ENCODE measurements at regions not wholly inside any gene's neighbourhood (a gene's known extent, or its start where the extent isn't known, plus 50 kb on each side); places are given as distances from the start of the nearest gene placed in this dataset.

DNA sequence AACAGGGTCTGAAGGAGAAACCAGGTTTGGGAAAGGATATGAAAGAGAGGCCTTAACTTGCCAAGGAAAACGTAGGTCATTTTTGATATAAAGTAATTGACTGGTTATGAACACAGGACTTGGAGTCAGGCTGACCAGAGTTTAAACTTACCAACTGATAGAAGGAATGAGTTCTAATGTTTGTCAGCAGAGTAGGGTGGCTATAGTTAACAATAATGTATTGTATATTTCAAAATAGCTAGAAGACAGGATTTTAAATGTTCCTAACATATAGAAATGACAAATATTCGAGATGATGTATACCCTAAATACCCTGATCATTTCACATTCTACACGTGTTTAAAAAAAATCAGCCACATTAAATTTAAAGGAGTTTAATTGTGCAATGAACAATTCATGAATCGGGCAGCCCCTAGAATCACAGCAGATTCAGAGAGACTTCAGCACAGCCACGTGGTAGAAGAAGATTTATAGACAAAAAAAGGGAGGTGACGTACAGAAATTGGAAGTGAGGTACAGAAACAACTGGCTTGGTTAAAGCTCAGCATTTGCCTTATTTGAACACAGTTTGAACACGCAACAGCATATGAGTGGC lies 52.5 kb upstream of the PLEKHG7 start:
- DNase-seq (ENCODE audit: low read depth), result no peak

DNA sequence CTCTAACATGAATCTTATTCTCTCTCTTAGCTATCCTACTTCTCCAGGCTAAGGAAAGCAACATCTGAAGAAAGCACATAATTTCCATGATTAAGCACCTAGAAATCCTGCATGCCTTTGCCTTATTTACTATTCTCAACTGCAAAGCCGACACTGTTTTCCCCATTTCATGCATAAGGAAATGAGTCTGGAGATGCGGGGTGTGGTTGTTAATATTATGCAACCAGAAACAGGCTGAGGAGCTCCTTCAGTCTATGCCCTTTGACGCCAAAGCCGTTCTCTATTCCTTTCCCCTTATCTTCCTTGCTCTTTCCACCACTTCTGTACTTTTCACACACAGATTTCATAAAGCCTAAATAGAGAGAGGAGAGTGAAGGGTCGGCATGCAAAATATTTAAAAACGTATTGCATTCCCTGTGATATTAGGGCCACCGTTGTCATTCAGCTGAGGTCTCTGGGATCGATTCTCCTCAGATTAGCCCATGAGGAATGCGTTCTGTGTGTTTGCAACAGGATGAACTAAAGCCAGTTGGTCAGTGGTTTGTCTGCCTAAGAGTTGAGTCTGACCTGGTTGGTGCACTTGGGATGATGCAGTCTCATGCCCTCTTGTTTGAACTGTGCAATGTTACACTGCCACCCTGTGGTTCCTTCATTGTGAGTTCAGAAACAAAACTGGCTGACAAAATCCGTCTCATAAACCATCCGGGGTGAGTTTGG lies 53.1 kb upstream of the PLEKHG7 start:
- DNase-seq (ENCODE audit: low read depth), result peak; percentile 49

DNA sequence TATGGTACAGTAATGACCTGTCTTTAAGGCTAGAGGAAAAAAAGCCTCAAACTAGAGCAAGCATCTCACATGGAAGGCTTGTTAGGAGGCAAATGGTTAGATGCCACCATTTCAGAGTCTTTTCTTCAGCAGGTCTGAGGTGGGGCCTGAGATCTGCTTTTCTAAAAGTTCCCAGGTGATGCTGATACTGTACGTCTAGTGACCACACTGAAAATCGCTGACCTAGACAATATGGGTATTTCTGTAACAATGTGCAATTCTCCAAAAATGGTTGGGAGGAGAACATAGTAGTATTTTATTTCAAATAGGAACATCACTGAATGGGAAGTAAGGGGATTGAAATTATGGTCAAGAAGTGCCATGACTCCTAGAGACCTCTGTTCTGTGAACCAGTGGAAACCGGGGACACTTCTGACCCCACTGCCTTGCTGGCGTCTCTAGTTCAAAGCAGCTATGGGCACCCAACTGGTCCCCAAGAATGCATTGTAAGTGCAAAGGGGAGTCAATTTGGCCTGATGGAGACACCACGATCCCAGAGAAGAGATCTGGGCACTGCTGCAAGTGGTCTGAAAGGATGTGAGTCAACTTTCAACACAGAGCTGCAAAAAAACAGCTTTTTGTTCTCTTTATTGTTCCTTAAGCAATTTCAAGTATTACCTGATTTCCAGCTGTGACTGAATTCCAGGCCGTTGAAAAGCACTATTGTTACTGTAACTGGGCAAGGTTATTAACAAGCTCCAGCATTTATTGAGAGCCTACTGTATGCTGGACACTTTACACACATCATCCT lies 54.4 kb upstream of the PLEKHG7 start:
- no peak for DNase-seq (ENCODE audit: low read depth)

DNA sequence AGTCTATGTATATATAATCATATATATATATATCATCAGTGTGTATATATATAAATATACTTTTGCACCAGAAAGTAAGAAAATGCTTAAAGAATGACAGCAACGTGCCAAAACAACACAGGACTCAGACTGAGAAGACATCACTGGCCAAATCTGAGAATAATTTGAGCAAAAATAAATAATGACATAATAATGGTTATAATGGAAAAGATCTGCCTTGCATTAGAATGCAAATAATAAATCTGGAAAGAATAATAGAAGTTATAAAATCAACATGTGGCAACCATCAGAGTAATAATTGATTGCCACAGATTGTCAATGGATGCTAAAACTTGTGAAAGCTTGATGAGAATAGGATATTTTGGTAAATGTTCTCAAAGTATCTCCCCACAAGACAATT lies 61.5 kb upstream of the PLEKHG7 start:
- no peak for DNase-seq (ENCODE audit: low read depth)

DNA sequence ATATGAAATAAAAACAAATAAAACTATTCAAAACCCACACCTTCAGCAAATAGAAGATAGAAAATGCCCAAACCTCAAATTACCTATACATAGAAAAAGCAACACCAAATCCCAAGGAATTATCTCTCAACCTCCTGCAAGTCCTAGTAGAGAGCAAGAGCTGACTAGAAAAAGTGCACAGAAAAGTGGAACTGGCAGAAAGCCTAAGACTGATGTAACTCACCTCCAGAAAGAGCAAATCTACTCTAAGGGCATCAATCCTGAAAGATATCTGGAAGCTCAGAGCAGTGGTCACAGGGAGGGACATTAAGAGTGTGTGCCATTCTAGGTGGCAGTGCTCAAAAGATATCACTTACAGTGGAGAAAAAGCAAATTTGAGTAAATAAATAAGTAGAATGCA lies 62.1 kb upstream of the PLEKHG7 start:
- DNase-seq (ENCODE audit: low read depth), result no peak

DNA sequence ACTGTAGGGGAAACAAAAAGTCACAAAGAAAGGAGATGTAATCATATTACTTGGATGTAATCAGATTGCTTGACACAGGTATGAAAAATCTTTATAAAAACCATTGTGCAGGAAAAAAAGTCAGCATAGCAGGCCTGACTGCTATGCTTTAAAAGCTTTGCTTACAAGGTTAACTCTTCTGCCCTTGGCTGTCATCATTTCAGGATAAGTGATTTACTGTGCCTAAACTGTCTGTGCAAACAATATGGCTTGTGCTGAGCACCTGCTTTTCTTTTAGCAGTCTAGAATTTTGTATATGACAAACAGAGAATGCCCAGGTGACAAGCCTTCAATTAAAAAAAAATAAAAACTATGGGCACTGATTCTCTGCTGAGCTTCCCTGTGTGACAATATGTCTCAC lies 63.8 kb upstream of the PLEKHG7 start:
- DNase-seq (ENCODE audit: low read depth), result no peak

DNA sequence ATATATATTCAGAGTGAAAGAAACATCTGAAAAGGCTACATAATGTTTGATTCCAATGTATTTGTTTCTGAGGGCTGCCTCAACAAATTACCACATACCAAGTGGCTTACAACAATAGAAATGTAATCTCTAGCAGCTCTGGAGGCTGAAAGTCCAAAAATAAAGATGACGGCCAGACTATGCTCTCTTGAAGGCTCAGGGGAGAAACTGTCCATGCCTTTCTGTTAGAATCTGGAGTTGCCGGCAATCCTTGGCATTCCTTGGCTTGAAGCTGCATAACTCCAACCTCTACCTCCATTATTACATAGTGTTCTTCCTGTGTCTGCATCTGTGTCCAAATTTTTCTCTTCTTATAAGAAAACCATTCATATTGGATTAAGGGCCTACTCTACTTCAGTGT lies 68.1 kb upstream of the PLEKHG7 start:
- no peak for DNase-seq (ENCODE audit: low read depth)

DNA sequence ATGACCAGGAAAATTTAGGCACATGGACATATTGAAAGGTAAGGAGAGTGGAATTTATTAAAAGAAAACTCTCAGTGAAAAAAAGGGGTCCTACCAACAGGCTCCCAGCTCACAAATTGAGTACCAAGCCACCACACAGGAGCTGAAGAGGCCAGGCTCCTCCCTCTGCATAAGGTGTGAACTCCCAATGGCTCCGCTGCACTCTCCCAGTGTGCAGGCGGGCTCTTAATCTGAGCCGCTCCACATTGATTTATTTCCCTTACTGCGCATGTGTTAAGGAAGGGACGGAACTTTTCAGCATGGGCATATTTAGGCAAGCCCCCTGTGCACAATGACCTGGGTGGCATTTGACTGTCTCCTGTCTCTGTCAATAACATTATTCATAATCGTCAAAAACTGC lies 68.6 kb upstream of the PLEKHG7 start:
- DNase-seq (ENCODE audit: low read depth), result no peak

DNA sequence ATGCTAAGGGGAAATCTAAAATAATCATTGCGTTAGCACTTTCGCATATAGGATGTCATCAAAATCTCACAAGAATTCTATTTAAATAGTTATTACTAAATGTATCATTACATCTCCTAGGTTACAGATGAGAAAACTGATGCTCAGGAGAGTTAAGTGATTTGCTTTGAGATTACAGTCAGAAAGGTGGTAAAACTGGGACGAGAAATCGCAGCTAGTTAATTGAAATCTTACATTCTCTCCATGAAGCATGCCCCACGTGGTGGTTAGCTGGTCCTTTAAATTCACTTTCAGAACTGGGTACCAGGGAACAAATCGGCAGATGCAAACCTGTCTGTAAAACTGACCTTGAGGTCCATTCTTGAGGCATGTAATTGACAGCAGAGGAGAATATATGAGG lies 71.8 kb upstream of the PLEKHG7 start:
- no peak for DNase-seq (ENCODE audit: low read depth)

DNA sequence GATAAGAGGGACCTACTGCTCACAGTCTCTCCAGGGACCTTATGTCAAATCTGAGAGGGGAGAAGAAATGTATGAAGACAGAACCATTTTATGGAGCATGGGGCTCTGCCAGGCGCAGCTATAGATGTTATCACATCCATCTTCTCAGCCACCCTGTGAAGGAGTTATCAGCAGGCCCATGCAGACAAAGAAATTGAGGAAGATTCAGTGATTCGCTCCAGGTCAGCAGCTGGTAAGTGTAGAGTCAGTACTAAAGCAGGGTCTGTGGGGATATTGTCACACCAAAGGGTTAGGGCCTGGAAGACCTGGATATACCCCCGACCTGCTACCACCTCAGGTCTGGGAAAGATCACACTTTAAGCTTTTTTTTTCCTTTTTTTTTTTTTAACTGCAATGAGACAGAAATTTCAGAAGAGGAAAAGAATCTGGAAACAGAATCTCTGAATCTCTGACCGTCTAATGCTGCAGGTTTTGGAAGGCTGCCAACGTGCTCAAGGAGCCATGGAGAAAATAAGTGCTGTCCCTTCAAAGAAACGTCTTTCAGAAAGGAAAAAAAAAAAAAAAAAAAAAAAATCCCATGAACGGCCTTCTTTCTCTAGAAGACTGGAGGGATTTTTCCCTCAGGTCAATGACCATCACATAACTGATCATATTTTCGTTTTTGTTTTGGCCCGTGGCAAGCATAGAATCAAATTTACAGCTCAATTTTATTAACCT lies 73.3 kb upstream of the PLEKHG7 start:
- DNase-seq (ENCODE audit: low read depth), result no peak

DNA sequence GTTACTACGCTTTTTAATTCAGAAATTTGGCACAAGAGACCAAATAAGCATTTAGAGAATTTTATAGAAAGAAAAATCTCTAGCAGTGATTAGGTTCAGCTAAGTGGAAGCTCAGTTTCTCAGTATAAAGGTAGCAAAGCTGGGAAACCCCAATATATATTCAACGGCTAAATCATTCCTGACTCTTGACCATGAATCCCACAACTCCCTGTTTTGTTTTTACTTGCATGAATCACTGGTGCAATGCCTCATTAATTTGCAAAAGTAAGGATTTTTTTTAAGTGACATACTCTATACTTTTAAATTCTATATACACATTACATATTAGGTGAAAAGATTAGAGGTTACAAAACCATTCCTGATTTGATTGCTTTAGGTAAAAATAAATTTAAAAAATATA lies 74.3 kb upstream of the PLEKHG7 start:
- DNase-seq (ENCODE audit: low read depth), result no peak

DNA sequence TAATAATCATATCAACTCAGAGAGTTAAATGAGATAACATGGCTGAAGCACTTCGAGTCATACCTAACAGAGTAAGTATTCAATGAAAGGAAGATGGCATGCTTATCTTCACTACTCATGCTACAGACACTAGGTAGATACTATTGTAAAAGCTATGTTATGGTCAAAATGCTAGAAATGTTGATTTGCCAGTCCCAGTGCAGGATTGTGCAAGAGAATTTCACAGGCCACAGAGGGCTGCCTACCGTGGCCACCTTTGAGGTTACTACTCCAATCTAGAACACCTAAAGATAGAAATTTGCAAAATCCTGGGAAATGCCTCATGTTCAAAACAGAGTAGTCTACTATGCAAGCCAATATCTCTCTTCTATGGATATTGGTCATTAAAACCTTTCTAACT lies 75.3 kb upstream of the PLEKHG7 start:
- DNase-seq (ENCODE audit: low read depth), result no peak

DNA sequence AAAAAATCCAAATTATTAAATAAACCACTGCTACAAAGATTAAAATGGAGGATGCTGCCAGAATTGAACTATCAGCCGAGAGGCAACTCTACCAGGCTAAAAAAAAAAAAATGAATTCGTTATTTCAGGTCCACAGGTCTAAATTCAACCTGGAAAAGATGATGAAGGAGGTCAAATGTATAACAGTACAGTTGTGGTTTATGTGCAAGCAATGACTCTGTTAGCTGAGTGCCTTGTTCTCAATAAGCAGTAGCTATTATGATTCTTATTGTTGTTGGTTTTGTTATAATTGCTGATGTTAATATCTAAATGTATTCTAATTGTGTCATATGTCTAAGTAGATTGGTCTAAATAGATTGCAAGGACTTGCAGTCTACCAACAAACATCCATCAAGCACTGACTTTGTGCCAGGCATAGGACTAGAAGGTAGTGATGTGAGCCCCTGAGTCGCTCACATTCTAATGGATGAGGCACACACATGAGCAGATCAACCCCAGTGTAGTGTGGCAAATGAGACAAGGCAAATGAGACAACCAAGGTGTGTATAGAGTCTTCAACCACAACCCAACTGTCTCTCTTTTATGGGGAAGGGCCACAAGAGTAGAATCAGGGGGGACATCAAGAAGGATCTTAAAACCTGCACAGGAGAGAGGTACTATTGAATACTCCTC lies 77.0 kb upstream of the PLEKHG7 start:
- DNase-seq (ENCODE audit: low read depth), result no peak

DNA sequence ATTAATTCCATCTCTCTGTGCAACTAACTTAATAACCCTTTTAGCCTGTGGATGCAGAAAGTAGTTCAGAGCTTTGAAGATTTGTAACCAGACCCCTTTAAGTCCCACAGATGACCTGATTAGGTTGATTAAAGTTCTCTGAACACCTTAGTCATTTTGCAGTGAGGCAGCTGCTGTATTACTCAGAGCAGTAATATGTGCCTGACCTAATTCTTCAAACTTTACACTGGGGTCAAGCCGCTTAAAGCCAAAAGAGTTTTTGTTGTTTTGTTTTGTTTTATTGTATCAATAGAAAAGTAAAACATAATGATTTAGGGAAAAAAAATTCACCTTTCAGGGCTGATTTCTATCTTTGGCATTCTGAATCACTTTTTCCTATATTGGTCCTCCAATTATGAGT lies 78.6 kb upstream of the PLEKHG7 start:
- no peak for DNase-seq (ENCODE audit: low read depth)

DNA sequence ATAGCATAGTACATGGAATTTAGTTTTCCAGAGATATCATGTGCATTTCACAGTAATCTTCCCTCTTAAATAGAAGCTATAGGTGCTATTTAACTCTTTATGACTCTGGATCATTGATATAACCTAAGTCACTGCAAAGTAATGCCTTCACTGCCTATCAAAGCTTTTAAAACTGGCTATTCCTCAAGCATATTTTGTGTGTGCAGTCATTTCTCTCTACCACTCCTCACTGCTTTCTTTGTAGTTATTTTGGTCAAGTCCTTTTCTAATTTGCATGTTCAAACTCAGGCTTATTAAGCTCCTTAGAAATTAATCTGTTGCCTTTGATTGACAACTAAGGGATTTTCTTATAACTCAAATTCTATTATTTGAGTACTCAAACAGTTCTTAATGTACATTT lies 79.4 kb upstream of the PLEKHG7 start:
- no peak for DNase-seq (ENCODE audit: low read depth)

DNA sequence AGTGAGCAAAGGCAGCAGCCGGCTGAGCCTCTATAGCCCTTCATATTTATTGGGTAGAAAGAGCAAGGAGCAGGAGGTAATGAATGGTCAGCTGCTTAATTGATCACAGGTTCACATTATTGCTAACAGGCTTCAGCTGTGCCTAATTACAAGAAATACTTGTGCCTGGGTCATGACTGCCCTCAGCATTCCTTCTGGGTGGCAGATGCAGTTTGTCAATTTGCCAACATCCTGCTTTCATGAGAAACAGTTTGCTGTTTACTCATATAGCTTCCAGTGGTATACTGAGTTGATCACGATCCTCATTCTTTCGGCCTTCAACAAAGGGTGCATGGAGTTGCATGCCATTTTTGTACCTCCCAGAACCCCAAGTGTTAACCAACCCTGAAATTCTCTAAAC lies 81.0 kb upstream of the PLEKHG7 start:
- no peak for DNase-seq (ENCODE audit: low read depth)

DNA sequence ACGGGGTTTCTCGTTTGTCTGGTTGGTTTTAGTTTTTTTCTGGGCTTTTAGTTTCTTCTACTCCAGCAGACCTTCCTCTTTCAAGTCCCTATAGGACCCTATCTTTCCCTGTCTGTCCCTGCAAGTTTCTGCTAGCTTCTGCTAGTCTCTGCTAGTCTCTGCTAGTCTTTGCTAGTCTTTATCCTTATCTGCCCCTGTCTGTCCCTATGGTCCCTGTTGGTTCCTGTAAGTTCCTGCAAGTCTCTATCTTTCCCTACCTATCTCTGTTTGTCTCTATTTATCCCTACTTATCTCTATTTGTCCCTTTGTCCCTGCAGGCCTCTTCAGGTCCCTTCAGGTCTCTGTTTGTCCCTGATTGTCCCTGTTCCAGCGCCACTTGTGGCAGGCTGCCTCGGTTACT lies 81.5 kb upstream of the PLEKHG7 start:
- no peak for DNase-seq (ENCODE audit: low read depth)

DNA sequence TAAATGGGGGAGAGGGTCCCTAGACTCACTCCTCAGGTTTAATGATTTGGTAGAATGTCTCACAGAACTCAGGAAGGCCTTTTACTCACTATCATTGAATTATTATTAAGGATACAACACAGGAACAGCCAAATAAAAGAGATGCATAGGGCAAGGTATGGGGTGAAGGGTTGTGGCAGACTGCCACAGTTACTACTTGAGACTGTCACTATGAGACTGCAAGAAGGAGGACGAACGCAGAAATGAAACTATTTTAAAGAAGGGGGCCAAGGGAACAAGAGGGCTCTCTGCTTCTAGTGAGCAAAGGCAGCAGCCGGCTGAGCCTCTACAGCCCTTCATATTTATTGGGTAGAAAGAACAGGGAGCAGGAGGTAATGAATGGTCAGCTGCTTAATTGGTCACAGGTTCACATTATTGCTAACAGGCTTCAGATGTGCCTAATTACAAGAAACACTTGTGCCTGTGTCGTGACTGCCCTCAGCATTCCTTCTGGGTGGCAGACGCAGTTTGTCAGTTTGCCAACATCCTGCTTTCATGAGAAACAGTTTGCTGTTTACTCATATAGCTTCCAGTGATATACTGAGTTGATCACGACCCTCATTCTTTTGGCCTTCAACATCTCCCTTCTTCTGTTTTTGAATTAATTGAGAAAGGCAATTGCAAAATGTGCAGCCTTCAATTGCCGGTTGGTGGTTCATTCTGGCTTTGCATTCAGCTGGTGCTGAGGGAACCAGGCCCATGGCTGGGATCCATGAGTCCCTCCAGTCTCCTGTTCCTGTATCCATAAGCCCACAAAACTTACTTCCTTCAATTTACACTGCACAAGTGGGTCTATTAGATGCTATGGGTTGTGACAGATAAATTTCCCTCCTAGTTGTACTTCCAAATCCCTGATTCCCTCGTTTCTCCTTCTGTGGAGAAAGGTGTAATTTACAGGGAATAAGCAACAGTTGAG lies 82.8 kb upstream of the PLEKHG7 start:
- no peak for DNase-seq (ENCODE audit: low read depth)

DNA sequence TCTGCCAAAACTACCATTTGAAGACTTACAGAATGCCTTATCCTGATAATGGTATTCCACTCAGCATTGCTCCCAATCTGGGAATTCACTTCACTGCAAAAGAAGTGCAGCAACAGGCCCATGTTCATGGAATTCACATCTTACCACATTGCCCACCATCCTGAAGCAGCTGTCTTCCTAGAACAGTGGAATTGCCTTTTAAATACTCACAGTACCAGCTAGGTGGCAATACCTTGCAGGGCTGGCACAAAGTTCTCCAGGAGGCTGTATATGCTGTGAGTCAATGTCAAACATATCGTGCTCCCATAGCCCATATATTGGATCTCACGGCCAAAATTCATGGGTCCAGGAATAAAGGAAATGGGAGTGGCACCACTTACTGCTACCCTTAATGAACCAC lies 83.8 kb upstream of the PLEKHG7 start:
- no peak for DNase-seq (ENCODE audit: low read depth)

DNA sequence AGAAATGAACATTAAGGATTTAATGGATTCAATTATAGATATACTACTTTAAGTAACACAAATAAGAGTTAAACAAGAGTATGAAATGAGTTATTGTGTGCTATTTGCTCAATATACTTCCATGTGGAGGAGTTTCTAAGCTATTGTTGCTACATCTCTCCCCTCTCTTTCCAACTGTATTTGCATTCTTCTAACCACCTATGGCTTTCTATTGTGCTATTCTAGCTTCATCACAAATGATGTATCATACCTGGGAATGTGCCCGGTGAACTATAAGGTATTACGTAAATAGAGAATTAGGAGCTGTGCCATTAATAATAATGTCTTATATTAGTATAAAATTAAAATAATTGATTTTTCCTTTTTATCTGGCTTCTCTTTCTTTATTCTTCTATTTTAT lies 87.1 kb upstream of the PLEKHG7 start:
- no peak for DNase-seq (ENCODE audit: low read depth)

DNA sequence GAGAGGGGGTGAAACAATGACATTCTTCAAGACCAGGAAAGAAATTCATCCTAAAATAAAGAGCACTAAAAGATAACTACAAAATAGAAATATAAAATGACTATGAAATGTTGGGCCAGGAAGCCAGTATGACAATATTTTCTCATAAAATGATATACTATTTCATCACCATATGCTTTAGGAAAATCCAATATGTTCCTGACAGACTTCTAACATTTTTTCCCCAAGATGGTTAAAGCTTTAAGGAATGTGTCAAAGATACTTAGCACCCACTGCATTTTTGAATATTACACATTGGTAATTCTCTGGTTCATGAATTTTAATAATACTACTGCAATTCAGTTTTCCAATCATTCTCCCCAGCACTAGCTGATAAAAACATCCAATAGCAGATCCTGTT lies 87.7 kb upstream of the PLEKHG7 start:
- DNase-seq (ENCODE audit: low read depth), result no peak
